Dendritic cell treated with granulocyte-macrophage colony-stimulating factor and Interleukin-4, amounts not matched to agents 40 ng/mL and 50 ng/mL, for 4 days (primary cell): ENCODE measurements at regions not wholly inside any gene's neighbourhood (a gene's known extent, or its start where the extent isn't known, plus 50 kb on each side); places are given as distances from the start of the nearest gene placed in this dataset.

Experiments
- H3K27ac Mint-ChIP-seq: one replicate; pipeline ENCODE4 v1.8.0; 2022; ENCODE audit warnings: mild to moderate bottlenecking, mixed read lengths
- H3K27me3 Mint-ChIP-seq: one replicate; pipeline ENCODE4 v1.8.0; 2022; ENCODE audit warnings: mild to moderate bottlenecking, mixed read lengths
- H3K36me3 Mint-ChIP-seq: one replicate; pipeline ENCODE4 v1.8.0; 2022; ENCODE audit warnings: low read depth, mixed read lengths
- H3K4me1 Mint-ChIP-seq: one replicate; pipeline ENCODE4 v1.8.0; 2022; ENCODE audit warnings: low read depth, mixed read lengths
- H3K4me3 Mint-ChIP-seq: one replicate; pipeline ENCODE4 v1.8.0; 2022; ENCODE audit warnings: mild to moderate bottlenecking, moderate library complexity, mixed read lengths
- H3K9me3 Mint-ChIP-seq: one replicate; pipeline ENCODE4 v1.8.0; 2022; ENCODE audit warnings: mixed read lengths
- intact Hi-C: fragments of 100-400 bp; cut with micrococcal nuclease; formaldehyde crosslinking; loops from one replicate; pipeline ENCODE4 v1.15.0; 2022

- intact Hi-C loops, result loop anchor here (5.0 kb wide), 1 partner anchor 47 kb away; no protein-coding TSS in a partner anchor
- H3K27me3 Mint-ChIP-seq, result peaks cover 98% of the 10 kb centered on the region
- no peaks in the 10 kb centered on the region for H3K9me3 Mint-ChIP-seq
- H3K27ac Mint-ChIP-seq, result no peak overlapping the region
- H3K4me1 Mint-ChIP-seq, result peaks cover 42% of the 10 kb centered on the region
- no peaks in the 10 kb centered on the region for H3K36me3 Mint-ChIP-seq
- no peak overlapping the region for H3K4me3 Mint-ChIP-seq
Observed at GRCh38 chr17:77889135-77889505, 69.4 kb upstream of the TNRC6C start.

GRCh38 chr17:77889866-77890760 lies 68.4 kb upstream of the TNRC6C start:
- no peaks in the 10 kb centered on the region for H3K36me3 Mint-ChIP-seq
- intact Hi-C loops, result loop anchor here (5.0 kb wide), 1 partner anchor 48 kb away; no protein-coding TSS in a partner anchor
- H3K27ac Mint-ChIP-seq, result no peak overlapping the region
- H3K9me3 Mint-ChIP-seq, result no peaks in the 10 kb centered on the region
- H3K27me3 Mint-ChIP-seq, result peaks cover 96% of the 10 kb centered on the region
- no peak overlapping the region for H3K4me3 Mint-ChIP-seq
- peaks cover 40% of the 10 kb centered on the region for H3K4me1 Mint-ChIP-seq

GRCh38 chr17:77890771-77891170 lies 67.7 kb upstream of the TNRC6C start:
- Mint-ChIP-seq H3K36me3 (no peaks in the 10 kb centered on the region), H3K27me3 (peaks cover 93% of the 10 kb centered on the region), H3K27ac (no peak overlapping the region), H3K4me3 (no peak overlapping the region), H3K9me3 (no peaks in the 10 kb centered on the region), H3K4me1 (peaks cover 36% of the 10 kb centered on the region)
- intact Hi-C loops, result no loop called here

- Mint-ChIP-seq H3K9me3 (no peaks in the 10 kb centered on the region), H3K27ac (no peak overlapping the region), H3K4me1 (peaks cover 27% of the 10 kb centered on the region), H3K27me3 (peaks cover 88% of the 10 kb centered on the region), H3K36me3 (no peaks in the 10 kb centered on the region), H3K4me3 (no peak overlapping the region)
- intact Hi-C loops, result no loop called here
Observed at GRCh38 chr17:77891602-77892001, 66.9 kb upstream of the TNRC6C start.

- Mint-ChIP-seq H3K9me3 (no peaks in the 10 kb centered on the region), H3K27me3 (peaks cover 87% of the 10 kb centered on the region), H3K36me3 (no peaks in the 10 kb centered on the region), H3K27ac (no peak overlapping the region), H3K4me3 (no peak overlapping the region), H3K4me1 (peaks cover 23% of the 10 kb centered on the region)
- intact Hi-C loops, result no loop called here
Observed at GRCh38 chr17:77892031-77892430, 66.5 kb upstream of the TNRC6C start.

GRCh38 chr17:77892469-77893143 lies 65.9 kb upstream of the TNRC6C start:
- Mint-ChIP-seq H3K4me3 (no peak overlapping the region), H3K27me3 (peaks cover 86% of the 10 kb centered on the region), H3K9me3 (no peaks in the 10 kb centered on the region), H3K27ac (no peak overlapping the region), H3K36me3 (no peaks in the 10 kb centered on the region), H3K4me1 (peaks cover 17% of the 10 kb centered on the region)
- intact Hi-C loops, result no loop called here

- Mint-ChIP-seq H3K4me3 (no peak overlapping the region), H3K9me3 (no peaks in the 10 kb centered on the region), H3K4me1 (peaks cover 9% of the 10 kb centered on the region), H3K36me3 (no peaks in the 10 kb centered on the region), H3K27me3 (peaks cover 86% of the 10 kb centered on the region), H3K27ac (no peak overlapping the region)
- intact Hi-C loops, result no loop called here
Observed at GRCh38 chr17:77893144-77894044, 65.1 kb upstream of the TNRC6C start.

- no peak overlapping the region for H3K4me3 Mint-ChIP-seq
- peaks cover 87% of the 10 kb centered on the region for H3K27me3 Mint-ChIP-seq
- no peak overlapping the region for H3K27ac Mint-ChIP-seq
- no peaks in the 10 kb centered on the region for H3K4me1 Mint-ChIP-seq
- H3K36me3 Mint-ChIP-seq, result no peaks in the 10 kb centered on the region
- intact Hi-C loops, result no loop called here
- no peaks in the 10 kb centered on the region for H3K9me3 Mint-ChIP-seq
Observed at GRCh38 chr17:77894126-77894956, 64.2 kb upstream of the TNRC6C start.

GRCh38 chr17:77897741-77898301 lies 60.7 kb upstream of the TNRC6C start:
- H3K36me3 Mint-ChIP-seq, result no peaks in the 10 kb centered on the region
- intact Hi-C loops, result no loop called here
- no peak overlapping the region for H3K27ac Mint-ChIP-seq
- H3K4me3 Mint-ChIP-seq, result no peak overlapping the region
- H3K4me1 Mint-ChIP-seq, result peaks cover 5% of the 10 kb centered on the region
- no peaks in the 10 kb centered on the region for H3K9me3 Mint-ChIP-seq
- H3K27me3 Mint-ChIP-seq, result peaks cover 87% of the 10 kb centered on the region

- no peaks in the 10 kb centered on the region for H3K9me3 Mint-ChIP-seq
- no peak overlapping the region for H3K27ac Mint-ChIP-seq
- intact Hi-C loops, result no loop called here
- H3K4me3 Mint-ChIP-seq, result no peak overlapping the region
- peaks cover 87% of the 10 kb centered on the region for H3K27me3 Mint-ChIP-seq
- no peaks in the 10 kb centered on the region for H3K36me3 Mint-ChIP-seq
- H3K4me1 Mint-ChIP-seq, result peaks cover 5% of the 10 kb centered on the region
Observed at GRCh38 chr17:77898521-77899434, 59.7 kb upstream of the TNRC6C start.

- no peak overlapping the region for H3K4me3 Mint-ChIP-seq
- H3K4me1 Mint-ChIP-seq, result peaks cover 5% of the 10 kb centered on the region
- H3K27me3 Mint-ChIP-seq, result peaks cover 86% of the 10 kb centered on the region
- H3K36me3 Mint-ChIP-seq, result no peaks in the 10 kb centered on the region
- H3K9me3 Mint-ChIP-seq, result no peaks in the 10 kb centered on the region
- intact Hi-C loops, result no loop called here
- H3K27ac Mint-ChIP-seq, result no peak overlapping the region
Observed at GRCh38 chr17:77899498-77899897, 59.0 kb upstream of the TNRC6C start.

- Mint-ChIP-seq H3K27ac (no peak overlapping the region), H3K27me3 (peaks cover 92% of the 10 kb centered on the region), H3K36me3 (no peaks in the 10 kb centered on the region), H3K9me3 (no peaks in the 10 kb centered on the region), H3K4me1 (peaks cover 5% of the 10 kb centered on the region), H3K4me3 (no peak overlapping the region)
- intact Hi-C loops, result no loop called here
Observed at GRCh38 chr17:77901481-77901880, 57.0 kb upstream of the TNRC6C start.
